HUES6 (cell line): ENCODE measurements at regions not wholly inside any gene's neighbourhood (a gene's known extent, or its start where the extent isn't known, plus 50 kb on each side); places are given as distances from the start of the nearest gene placed in this dataset.
"Not testable (repeated sequence)": the region's sequence is repeated elsewhere in the genome, so short reads cannot be mapped to it uniquely, and the experiment has no call there.

Experiments used
- H3K27ac ChIP-seq: 2 replicates; pipeline ENCODE4 v1.7.0; 2013; ENCODE audit warnings: low read depth, mild to moderate bottlenecking, low read length, inconsistent platforms
- H3K27me3 ChIP-seq: 2 replicates; pipeline ENCODE4 v1.6.1; 2013; ENCODE audit warnings: low read length; ENCODE audit not compliant: control insufficient read depth, insufficient read depth
- H3K36me3 ChIP-seq: 2 replicates; pipeline ENCODE4 v1.6.1; 2013; ENCODE audit warnings: low read length; ENCODE audit not compliant: control insufficient read depth, insufficient read depth
- H3K4me1 ChIP-seq: 2 replicates; pipeline ENCODE4 v1.6.1; 2013; ENCODE audit warnings: low read length; ENCODE audit not compliant: control insufficient read depth, insufficient read depth
- H3K4me3 ChIP-seq: 2 replicates; pipeline ENCODE4 v1.5.1; 2013; ENCODE audit warnings: low read depth, low read length
- H3K9ac ChIP-seq: one replicate; pipeline ENCODE4 v1.6.1; 2013; ENCODE audit warnings: mild to moderate bottlenecking, low read length
- H3K9me3 ChIP-seq: 2 replicates; pipeline ENCODE4 v1.6.1; 2013; ENCODE audit warnings: low read depth, low read length; ENCODE audit not compliant: control insufficient read depth, insufficient read depth

- not testable (repeated sequence) for H3K9me3 ChIP-seq, H3K4me1 ChIP-seq, H3K36me3 ChIP-seq, H3K4me3 ChIP-seq, H3K27ac ChIP-seq, H3K27me3 ChIP-seq, H3K9ac ChIP-seq
These were observed 676.4 kb upstream of the ZNF337 start for GRCh38 chr20:26373066-26373465.

GRCh38 chr20:26354511-26354910 lies 657.9 kb upstream of the ZNF337 start:
- no peak overlapping the region for H3K9ac ChIP-seq
- H3K27ac ChIP-seq, result no peak overlapping the region
- H3K27me3 ChIP-seq, result no peaks in the 10 kb centered on the region
- no peaks in the 10 kb centered on the region for H3K4me1 ChIP-seq
- no peaks in the 10 kb centered on the region for H3K36me3 ChIP-seq
- H3K9me3 ChIP-seq, result peaks cover 3% of the 10 kb centered on the region; the same call in 1 of the 2 replicates
- H3K4me3 ChIP-seq, result no peak overlapping the region

DNA sequence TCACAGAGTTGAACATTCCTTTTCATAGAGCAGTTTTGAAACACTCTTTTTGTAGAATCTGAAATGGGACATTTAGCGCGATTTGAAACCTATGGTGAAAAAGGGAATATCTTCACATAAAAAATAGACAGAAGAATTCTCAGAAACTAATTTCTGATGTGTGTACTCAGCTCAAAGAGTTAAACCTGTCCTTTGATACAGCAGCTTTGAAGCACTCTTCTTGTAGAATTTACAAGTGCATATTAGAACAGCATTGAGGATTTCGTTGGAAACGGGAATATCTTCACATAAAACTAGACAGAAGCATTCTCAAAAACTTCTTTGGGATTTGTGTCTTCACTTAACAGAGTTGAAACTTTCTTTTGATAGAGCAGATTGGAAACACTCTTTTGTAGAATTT lies 650.7 kb upstream of the ZNF337 start:
- H3K4me1 ChIP-seq, result no peaks in the 10 kb centered on the region
- no peaks in the 10 kb centered on the region for H3K9me3 ChIP-seq
- H3K36me3 ChIP-seq, result no peaks in the 10 kb centered on the region
- H3K9ac ChIP-seq, result no peak overlapping the region
- H3K27ac ChIP-seq, result no peak overlapping the region
- no peak overlapping the region for H3K4me3 ChIP-seq
- H3K27me3 ChIP-seq, result no peaks in the 10 kb centered on the region

GRCh38 chr20:26340460-26341065 lies 643.9 kb upstream of the ZNF337 start:
- not testable (repeated sequence) for H3K9ac ChIP-seq, H3K4me3 ChIP-seq, H3K27ac ChIP-seq, H3K9me3 ChIP-seq, H3K27me3 ChIP-seq, H3K36me3 ChIP-seq, H3K4me1 ChIP-seq

- no peak overlapping the region for H3K4me3 ChIP-seq
- no peaks in the 10 kb centered on the region for H3K9me3 ChIP-seq
- no peak overlapping the region for H3K9ac ChIP-seq
- H3K36me3 ChIP-seq, result no peaks in the 10 kb centered on the region
- no peak overlapping the region for H3K27ac ChIP-seq
- no peaks in the 10 kb centered on the region for H3K4me1 ChIP-seq
- H3K27me3 ChIP-seq, result no peaks in the 10 kb centered on the region
These were observed 627.5 kb upstream of the ZNF337 start for GRCh38 chr20:26324177-26324576.

DNA sequence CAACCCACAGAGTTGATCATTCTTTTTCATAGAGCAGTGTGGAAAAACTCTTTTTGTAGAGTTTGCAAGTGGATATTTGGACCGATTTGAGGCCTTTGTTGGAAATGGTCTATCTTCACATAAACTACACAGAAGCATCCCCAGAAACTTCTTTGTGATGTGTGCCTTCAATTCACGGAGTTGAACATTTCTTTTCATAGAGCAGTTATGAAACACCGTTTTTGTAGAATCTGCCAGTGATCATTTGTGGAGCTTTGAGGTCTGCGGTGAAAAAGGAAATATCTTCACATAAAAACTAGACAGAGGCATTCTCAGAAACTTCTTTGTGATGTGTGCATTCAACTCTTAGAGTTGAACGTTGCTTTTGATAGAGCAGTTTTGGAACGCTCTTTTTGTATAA lies 618.4 kb upstream of the ZNF337 start:
- Histone ChIP-seq H3K4me3 (no peak overlapping the region), H3K9me3 (no peaks in the 10 kb centered on the region), H3K27me3 (no peaks in the 10 kb centered on the region), H3K9ac (no peak overlapping the region), H3K4me1 (no peaks in the 10 kb centered on the region), H3K36me3 (no peaks in the 10 kb centered on the region), H3K27ac (no peak overlapping the region)

GRCh38 chr20:26309720-26310119 lies 613.1 kb upstream of the ZNF337 start:
- H3K9ac ChIP-seq, H3K4me3 ChIP-seq, H3K36me3 ChIP-seq, H3K27ac ChIP-seq, H3K4me1 ChIP-seq, H3K27me3 ChIP-seq, H3K9me3 ChIP-seq: not testable (repeated sequence)

DNA sequence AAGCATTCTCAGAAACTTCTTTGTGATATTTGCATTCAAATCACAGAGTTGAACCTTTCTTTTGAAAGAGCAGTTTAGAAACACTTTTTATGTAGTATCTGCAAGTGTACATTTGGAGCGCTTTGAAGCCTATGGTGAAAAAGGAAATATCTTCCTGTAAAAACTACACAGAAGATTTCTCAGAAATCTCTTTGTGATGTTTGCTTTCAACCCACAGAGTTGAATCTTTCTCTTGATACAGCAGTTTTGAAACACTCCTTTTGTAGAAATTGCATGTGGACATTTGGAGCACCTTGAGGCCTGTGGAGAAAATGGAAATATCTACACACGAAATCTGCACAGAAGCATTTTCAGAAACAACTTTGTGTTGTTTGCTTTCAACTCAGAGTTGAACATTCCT lies 612.3 kb upstream of the ZNF337 start:
- no peaks in the 10 kb centered on the region for H3K9me3 ChIP-seq
- no peak overlapping the region for H3K27ac ChIP-seq
- no peak overlapping the region for H3K4me3 ChIP-seq
- H3K36me3 ChIP-seq, result no peaks in the 10 kb centered on the region
- H3K27me3 ChIP-seq, result no peaks in the 10 kb centered on the region
- H3K9ac ChIP-seq, result no peak overlapping the region
- no peaks in the 10 kb centered on the region for H3K4me1 ChIP-seq

- H3K9ac ChIP-seq, result no peak overlapping the region
- no peaks in the 10 kb centered on the region for H3K36me3 ChIP-seq
- no peak overlapping the region for H3K4me3 ChIP-seq
- H3K9me3 ChIP-seq, result no peaks in the 10 kb centered on the region
- no peaks in the 10 kb centered on the region for H3K4me1 ChIP-seq
- H3K27me3 ChIP-seq, result no peaks in the 10 kb centered on the region
- no peak overlapping the region for H3K27ac ChIP-seq
These were observed 598.4 kb upstream of the ZNF337 start for GRCh38 chr20:26295006-26295405.

DNA sequence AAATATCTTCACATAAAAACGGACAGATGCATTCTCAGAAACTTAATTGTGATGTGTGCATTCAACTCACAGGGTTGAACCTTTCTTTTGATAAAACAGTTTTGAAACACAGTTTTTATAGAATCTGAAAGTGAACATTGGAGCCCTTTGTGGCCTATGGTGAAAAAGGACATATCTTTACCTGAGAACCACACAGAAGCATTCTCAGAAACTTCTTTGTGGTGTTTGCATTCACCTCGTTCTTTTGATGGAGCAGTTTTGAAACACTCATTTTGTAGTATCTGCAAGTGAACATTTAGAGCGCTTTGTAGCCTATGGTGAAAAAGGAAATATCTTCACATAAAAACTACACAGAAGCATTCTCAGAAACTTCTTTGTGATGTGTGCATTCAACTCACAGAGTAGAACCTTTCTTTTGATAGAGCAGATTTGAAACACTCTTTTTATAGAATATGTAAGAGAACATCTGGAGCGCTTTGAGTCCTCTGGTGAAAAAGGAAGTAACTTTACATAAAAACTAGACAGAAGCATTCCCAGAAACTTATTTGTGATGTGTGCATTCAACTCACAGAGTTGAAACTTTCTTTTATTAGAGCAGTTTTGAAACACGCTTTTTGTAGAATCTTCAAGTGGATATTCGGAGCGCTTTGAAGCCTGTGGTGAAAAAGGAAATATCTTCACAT lies 591.9 kb upstream of the ZNF337 start:
- not testable (repeated sequence) for H3K9ac ChIP-seq, H3K27ac ChIP-seq

DNA sequence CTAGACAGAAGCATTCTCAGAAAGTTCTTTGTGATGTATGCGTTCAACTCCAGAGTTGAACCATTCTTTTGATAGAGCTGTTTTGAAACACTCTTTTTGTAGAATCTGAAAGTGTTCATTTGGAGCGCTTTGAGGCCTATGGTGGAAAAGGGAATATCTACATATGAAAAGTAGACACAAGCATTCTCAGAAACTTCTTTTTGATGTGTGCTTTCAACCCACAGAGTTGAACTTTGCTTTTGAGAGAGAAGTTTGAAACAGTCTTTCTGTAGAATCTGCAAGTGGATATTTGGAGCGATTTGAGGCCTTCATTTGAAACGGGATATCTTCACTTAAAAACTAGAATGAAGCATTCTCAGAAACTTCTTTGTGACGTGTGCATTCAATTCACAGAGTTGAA lies 582.6 kb upstream of the ZNF337 start:
- Histone ChIP-seq H3K9ac (no peak overlapping the region), H3K27me3 (no peaks in the 10 kb centered on the region), H3K4me1 (no peaks in the 10 kb centered on the region), H3K27ac (no peak overlapping the region), H3K36me3 (no peaks in the 10 kb centered on the region), H3K9me3 (no peaks in the 10 kb centered on the region), H3K4me3 (no peak overlapping the region)

More for the DNA sequence above, 591.9 kb upstream of the ZNF337 start:
- H3K4me3 ChIP-seq, H3K27me3 ChIP-seq, H3K9me3 ChIP-seq, H3K36me3 ChIP-seq, H3K4me1 ChIP-seq: not testable (repeated sequence)
